HG03460 (cell line): ENCODE measurements at regions not wholly inside any gene's neighbourhood (a gene's known extent, or its start where the extent isn't known, plus 50 kb on each side); places are given as distances from the start of the nearest gene placed in this dataset.

Experiments used
- ATAC-seq: cut with Tn5 transposase; IDR thresholded peaks from one replicate; pipeline ENCODE4 v1.9.1; 2021; ENCODE audit not compliant: unreplicated experiment

DNA sequence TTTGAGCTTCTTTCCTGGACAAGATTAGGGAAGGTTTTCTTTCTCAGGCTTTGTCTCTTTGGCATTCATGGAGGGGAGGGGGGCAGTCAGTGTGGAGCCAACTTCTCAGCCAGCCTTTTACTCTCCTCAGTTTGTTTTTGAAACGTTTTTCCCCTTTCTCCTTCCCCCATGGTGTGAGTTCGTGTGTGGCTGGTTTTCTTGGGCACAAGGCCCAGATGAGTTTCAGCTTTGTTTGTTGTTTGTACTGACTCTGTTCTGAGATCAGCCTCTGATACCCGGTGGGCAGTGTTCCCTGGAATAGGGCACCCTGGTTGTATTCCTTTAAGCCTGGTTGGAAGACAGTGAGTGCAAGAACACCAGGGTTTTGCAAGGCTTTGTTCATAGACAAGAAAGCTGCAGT, 168.2 kb upstream of the RARB start:
- no peak for ATAC-seq

DNA sequence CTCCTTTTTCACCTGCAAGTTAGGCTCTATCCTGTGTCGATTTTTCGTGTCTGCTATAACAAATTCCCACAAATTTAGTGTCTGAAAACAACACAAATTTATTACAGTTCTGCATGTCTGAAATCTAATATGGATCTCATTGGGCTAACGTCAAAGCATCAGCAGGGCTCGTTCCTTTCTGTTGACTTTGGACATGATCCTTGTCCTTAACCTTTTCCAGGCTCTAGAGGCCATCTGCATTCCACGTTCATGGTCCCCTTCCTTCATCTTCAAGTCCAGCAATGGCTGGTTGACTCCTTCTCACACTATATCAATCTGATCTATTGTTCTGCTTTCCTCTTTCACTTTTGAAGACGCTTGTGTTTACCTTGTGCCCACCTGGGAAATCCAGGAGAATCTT, 165.7 kb upstream of the RARB start:
- ATAC-seq = no peak

DNA sequence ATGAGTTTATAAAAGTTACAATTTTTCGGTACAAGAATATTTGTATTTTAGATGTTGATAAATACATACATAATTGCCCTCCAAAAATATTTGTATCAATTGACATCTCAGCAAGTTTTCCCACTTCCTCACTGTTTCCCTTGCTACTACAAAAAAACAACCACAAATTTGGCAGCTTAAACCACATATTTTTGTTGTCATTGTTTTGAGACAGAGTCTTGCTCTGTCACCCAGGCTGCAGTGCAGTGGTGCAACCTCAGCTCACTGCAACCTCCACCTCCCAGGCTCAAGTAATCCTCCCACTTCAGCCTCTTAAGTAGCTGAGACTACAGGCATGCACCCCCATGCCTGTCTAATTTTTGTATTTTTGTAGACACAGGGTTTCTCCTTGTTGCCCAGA, 162.8 kb upstream of the RARB start:
- ATAC-seq = no peak

DNA sequence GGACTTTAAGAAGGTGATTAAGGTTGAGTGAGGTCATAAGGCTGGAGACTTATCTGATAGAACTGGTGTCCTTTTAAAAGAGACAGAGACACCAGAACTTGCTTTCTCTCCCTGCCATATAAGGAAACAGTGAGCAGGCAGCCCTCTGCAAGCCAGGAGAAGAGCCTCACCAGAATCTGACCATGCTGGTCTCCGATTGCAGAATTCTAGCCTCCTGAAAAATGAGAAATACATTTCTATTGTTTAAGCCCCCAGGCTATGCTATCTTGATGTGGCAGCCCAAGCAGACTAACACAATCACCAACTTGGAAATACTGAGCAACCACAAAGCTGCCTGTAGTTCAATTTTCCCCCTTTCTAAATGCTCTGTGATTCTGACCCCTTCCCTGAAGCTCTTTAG, 161.4 kb upstream of the RARB start:
- no peak for ATAC-seq

DNA sequence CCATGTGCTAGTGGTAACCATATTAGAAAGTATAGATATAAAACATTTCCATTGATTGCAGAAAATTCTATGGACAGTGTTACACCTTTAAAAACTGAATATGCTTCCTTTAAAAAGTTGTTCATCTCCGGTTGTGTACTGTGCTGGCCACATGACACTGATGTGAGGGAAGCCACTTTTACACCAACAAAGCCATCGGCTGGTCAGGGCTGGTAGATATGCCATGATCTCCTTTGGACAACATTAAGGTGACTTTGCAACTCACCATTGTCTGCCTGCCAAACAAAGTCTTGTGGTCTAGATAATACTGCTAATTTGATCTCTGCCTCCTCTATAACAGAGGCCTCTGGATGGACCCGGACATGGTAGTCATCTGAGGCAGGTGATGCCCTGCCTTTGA, 156.0 kb upstream of the RARB start:
- no peak for ATAC-seq

DNA sequence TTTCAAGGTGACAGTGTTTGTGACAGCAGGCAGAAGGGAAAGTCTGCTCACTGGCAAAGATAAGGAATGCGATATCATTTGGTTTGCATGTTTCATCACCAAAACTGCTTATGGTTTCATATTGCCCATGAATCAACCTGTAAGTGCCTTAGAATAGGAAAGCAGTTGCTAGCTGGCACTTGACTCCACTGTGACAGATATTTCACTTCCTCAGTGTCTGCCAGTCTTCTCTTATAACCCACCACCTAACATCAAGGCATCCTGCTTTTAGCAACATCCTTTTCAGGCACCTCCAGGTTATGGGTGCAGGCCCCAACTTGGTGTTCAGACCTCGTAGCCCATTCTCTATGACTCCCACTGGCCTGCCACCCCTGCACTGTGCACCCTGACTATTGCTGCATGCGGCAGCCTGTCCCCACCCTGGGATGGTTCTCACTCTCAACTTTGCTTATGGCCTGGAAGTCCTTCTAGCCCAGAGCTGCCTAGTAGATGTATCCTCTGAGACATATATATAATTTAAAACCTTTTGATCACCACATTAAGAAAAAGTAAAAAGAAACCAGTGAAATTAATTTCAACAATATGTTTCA, 154.4 kb upstream of the RARB start:
- no peak for ATAC-seq

DNA sequence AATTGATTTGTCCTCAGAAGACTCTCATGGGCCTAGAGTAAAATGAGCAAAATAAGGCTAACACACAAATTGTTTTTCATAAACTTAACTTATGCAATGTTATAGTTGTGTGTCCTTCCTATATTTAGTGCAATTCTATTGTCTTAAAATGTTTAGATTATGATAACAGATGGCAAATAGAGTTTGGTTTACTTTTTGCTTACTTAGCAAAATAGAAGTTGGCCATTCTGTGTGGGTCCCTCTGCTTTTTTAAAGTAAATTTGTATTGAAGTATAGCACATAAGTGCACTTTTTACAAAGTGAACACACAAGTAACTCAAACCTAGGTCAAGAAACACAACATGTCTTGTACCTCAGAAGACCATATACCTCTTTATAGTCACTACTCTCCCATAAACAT, 150.6 kb upstream of the RARB start:
- no peak for ATAC-seq

DNA sequence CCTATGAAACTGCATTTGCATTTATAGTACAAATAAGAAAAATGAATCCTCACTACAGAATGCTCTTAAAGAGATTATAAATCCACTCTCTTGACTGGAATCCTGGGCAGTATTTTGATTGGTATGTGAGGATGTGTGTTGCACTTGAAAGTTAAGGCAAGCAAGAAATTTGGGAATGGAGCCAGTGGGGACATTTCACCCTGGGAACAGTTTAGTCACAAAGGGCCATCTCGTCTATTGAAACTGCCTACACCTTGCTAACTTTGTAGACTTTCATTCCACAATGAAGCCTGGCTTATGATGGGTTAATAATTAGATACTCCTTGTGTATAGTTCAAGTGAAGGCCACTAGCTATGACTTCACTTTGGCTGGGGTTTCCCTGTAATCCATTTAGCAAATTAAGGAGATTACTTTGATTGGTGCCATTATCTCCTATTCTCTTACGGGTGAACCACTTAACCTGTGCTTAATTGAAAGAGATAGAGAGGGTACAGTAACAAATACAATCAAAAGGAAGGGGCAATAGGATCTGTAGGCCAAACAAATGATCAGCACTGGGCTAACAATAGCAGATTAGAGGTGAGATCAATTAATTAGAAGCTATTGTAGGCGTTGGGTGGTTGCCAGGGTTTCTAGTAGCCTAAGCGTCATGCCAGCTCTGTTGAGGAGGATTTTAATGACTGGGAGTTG, 146.9 kb upstream of the RARB start:
- ATAC-seq = no peak

DNA sequence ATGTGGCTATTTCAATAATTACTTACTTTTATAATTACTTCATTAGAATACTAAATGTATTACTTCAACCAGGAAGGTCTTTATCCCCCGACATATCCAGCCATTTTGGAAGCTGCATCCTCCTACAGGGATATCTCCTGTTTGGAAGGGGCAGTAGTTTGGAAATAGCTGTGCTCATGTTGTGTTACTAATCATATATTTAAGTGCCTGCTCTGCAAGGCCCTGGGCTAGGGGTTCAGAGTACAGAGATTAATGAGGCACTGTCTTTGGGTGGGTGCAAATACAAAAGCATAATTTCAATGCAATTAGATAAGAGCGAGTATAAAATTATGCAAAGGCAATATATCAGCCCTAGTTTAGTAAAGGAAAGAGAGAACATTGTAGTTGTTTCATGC, 146.3 kb upstream of the RARB start:
- ATAC-seq = no peak

DNA sequence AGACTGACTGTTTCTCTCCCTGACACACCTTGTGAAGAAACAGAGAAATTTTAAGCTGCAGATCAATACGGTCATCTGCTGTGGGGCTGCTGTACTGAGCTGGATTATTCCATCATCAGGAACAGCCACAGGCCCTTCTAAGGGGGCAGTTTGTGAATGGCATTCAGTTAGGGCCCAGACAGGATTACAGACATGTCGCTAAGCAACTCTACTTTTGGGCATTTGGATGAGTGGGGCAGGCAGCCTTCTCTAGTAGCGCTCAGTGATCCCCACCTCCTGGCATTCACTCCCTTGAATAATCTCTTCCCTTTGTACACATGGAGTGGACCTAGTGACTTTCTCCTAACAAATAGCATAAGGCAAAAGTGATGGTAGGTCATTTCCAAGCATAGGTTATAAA, 144.4 kb upstream of the RARB start:
- no peak for ATAC-seq

DNA sequence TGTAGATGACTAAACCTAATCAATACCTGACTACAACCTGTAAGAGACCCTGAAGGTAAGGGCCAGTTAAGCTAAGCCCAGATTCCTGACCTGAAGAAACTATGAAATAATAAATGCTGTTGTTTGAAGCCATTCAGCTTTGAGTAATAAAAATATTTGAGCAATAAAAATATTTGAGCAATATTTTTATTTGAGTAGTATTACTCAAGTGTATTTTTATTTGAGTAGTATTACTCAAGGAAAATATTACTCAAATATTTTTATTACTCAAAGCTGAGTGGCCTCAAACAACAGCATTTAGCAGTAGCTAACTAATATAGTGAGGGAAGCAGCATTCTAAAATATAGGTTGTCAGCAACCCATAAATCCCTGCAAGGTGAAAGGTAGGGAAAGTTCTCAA, 143.8 kb upstream of the RARB start:
- ATAC-seq = no peak

DNA sequence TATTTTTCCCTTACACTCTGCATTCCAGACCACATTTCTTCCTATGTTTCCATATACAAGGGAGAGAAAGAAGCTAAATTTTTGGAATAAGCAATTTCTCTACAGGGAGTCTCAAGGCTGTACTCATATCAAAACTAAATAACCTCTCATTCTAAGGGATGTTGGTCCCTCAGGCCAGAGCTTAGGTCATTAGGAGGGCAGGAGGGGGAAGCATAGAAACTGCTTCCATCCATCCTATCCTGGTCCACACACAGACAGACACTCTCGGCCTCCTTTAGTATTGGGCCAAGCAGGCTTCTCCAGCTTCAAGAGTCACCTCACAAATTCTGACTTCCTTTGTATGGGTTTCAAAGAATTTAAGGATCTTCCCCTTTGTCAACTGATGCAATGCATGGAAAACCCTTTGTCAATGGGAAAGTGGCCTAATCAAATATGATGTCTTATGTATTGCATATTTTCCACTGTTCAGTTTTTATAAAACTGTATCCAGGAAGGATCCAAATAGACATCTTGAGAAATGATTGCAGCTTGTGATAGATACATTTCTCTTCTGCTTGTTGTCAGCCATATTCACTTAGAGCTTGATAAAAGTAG, 140.7 kb upstream of the RARB start:
- ATAC-seq = no peak

DNA sequence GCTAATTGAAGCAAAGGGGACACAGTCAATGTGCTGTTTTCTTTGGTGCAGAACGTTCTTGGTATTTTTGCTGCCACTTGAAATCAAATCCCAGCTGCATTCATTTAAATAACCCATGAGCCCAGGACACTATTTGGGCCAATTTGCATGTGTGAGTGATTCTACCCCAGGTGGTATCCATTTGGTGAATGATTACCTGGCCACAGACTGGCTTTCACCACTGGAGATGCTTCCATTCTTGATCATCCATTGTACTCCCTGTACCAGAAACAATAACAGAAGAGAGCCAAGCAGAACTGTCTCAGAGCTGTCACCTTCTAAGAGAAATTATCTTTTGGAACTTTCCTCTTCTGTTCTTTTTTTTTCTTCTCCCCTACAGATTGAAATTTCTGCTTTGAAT, 139.7 kb upstream of the RARB start:
- no peak for ATAC-seq

DNA sequence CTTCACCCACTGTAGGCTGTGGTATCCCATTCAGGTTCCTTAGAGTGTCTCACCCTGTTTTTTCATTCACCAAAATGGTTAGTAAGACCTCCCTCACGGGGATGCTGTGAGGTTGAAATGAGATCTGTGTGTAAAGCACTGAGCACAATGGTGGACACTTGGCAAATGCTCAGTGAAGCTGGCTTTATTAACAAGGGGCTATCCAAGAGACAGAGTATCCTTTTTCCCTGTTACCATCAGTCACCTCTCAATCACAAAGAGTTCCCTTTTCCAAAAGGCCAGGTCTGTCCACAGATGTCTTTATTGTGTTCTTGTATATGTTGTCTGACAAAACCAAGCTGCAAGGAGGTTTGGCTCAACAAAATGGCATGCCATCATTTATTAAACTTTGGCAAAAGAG, 138.9 kb upstream of the RARB start:
- no peak for ATAC-seq

DNA sequence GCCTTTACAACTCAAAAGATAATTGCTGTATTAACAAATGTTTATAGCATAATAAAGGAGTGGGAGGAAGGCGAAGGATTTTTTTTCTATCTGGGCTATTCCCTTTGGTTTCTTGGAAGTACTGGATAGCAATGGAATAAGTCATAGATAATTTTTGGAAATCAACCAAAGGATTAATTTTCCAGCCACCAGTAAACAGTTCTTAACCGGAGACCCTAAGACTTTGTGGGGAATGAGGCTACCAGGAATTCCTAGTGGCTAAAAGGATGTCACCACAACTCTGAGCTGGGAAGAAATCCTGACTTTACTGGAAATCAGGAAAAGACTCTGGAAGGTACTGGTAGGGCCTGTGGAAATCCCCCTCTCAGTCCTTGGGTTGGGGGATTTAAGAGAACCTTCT, 138.4 kb upstream of the RARB start:
- no peak for ATAC-seq

DNA sequence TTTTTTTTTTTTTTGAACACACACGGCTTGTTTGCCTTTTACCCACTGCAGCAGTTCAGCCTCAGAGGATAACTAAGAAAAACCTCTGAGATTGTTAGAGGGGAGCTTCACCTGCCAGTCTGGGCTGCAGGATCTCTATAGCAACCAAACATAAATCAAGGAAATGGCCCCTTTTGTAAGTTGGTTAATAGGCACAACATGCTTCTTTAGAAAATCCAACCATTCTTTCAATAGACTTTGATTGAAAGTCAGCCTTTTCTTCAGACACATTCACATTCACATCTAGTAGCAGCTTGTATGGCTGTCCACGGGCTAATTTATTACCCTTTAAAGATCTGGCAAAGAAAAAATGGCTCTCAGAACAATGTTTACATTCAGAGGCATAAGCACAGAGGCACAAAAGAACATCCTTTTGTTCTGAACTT, 136.6 kb upstream of the RARB start:
- no peak for ATAC-seq

DNA sequence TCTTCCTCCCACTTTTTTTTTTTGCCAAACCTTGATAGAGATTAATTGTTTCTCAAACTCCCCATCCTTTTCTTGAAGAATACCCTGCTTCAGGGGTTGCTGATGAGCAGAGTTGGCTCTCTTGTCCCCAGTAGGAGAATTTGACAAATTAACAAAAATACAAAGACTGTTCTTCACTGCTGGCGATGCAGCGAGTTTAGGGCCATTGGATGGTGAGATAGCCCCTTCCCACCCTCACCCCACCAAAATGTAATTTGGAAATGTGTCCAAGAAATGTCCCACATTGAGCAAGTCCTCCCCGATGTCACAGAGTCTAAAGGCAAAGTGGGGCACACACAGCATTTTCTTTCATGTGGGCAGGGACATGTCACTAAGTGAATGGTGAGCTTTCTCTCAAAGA, 136.0 kb upstream of the RARB start:
- ATAC-seq = no peak

DNA sequence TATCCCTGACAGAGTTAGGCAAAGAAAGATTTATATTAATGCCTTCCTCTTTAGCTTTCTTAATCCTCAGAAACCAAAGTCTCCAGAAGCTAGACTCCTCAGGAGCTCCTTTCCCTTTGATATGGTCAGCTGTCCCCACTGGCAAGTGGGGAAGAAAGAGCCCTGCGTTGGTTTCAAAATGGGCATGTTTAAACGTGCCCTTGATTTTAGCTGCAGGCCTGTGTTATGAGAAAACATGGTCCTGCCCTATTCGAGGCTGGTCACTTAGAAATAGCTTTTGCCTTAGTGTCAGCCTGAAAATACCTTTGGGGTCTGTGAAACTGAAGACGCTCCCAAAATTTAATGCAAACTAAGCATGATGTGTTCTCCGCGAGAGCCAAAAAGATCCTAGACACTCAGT, 135.5 kb upstream of the RARB start:
- ATAC-seq = no peak

DNA sequence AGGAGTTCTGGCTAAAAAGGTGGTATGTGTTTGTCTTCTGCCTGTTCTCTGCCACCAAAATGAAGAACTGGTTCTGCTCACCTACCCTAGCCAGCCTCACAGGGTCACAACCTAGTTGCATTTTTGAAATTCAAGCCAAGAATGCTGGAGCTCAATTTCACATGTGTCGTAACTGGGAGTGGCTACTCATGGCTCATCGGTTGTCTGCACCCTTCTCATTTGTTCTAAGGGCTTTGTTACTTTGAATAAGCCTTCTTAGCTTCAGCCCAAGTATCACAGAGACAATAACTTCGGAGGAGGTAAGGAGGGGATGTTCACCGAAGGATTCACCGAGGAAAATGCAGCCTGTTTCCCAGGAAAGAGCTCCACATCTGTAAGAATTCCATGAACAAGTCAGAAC, 134.3 kb upstream of the RARB start:
- ATAC-seq = no peak

DNA sequence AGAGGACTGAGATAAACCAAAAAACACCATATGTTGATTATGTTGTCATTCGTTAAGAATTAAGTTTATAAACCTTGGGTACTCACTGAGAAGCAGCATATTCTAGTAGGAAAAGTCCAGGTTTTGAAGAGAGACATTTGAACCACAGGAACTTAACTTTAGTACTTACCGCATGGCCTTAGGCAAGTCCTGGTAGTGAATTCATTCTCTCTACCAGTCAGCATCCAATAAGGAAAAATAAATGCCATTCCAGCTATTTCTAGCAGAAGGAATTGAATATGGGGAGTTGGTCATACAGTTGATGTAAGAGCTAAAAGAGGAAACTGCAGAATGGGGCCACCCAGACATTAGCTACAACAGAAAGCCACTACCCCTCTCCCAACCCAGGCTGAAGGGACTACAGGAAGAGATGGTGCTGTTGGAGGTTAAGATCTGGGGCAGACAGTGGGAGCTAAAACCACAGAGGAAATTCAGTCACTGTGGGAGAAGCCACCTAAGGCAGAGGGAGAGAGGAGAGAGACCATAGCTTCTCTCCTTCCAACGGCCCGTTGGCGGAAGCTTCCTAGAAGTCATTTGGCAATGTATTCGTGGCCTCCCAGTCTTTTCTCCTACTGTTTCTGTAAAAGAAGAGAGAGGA, 133.8 kb upstream of the RARB start:
- no peak for ATAC-seq

DNA sequence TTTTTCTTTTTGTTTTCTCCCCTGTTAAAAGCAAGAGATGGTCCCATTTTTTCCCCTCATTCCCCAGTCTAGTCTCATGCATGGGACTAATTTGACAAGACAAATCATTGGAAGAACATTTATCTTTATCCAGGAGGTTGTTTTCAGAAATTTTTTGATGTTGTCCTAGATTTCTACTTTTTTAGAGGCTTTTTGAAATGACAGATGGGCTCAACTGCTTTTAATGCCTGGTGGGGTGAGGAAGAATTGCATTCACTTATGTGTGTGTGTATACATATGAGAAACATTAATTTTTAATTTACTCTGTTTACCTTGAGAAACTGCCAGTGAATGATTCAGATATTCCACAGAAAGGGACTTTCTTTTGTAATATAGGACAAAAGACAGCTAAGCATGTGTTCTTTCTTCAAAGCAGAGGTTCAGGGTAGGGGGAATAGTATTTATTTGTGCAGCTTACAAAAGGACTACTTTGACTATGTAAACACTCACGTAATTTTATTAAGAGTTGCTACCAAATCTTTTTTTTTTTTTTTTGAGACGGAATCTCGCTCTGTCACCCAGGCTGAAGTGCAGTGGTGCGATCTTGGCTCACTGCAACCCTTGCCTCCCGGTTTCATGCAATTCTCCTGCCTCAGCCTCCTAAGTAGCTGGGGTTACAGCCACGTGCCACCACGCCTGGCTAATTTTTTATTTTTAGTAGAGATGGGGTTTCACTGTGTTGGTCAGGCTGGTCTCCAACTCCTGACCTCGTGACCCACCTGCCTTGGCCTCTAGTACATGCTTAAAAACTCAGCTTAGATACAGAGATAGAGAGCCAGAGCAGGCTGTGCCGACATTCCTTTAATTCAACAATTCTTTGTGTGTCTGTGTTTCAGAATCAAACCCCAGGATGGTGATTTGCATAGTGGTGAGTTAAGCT, 130.1 kb upstream of the RARB start:
- ATAC-seq = no peak
